ENCODE measurements at regions not wholly inside any gene's neighbourhood (a gene's known extent, or its start where the extent isn't known, plus 50 kb on each side); places are given as distances from the start of the nearest gene placed in this dataset.
"Not testable (repeated sequence)": the region's sequence is repeated elsewhere in the genome, so short reads cannot be mapped to it uniquely, and the experiment has no call there.

DNA sequence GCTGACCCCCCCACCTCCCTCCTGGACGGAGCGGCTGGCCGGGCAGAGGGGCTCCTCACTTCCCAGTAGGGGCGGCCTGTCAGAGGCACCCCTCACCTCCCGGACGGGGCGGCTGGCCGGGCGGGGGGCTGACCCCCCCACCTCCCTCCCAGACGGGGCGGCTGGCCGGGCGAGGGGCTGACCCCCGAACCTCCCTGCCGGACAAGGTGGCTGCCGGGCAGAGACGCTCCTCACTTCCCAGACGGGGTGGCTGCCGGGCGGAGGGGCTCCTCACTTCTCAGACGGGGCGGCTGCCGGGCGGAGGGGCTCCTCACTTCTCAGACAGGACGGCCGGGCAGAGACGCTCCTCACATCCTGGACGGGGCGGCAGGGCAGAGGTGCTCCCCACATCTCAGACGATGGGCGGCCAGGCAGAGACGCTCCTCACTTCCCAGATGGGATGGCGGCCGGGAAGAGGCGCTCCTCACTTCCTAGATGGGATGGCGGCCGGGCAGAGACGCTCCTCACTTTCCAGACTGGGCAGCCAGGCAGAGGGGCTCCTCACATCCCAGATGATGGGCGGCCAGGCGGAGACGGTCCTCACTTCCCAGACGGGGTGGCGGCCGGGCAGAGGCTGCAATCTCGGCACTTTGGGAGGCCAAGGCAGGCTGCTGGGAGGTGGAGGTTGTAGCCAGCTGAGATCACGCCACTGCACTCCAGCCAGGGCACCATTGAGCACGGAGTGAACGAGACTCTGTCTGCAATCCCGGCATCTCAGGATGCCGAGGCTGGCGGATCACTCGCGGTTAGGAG, 66.2 kb upstream of the PAPPA2 start:
- not testable (repeated sequence) for H3K9ac ChIP-seq (ENCODE audit: extremely low read depth, low read length, poor library complexity, severe bottlenecking); H3K4me1 ChIP-seq (ENCODE audit: control insufficient read depth, insufficient read depth, low read length); H3K4me3 ChIP-seq (ENCODE audit: low read length); H3K27ac ChIP-seq (ENCODE audit: low read depth, low read length); H3K27me3 Mint-ChIP-seq (ENCODE audit: insufficient read depth); H3K4me1 Mint-ChIP-seq; H3K27me3 ChIP-seq (ENCODE audit: control insufficient read depth, insufficient read depth, low read length, poor library complexity, severe bottlenecking); H3K4me3 Mint-ChIP-seq; H3K27ac Mint-ChIP-seq; H3K36me3 ChIP-seq (ENCODE audit: control insufficient read depth, insufficient read depth, low read length); H3K9me3 ChIP-seq (ENCODE audit: control insufficient read depth, low read length); DNase-seq; H3K36me3 Mint-ChIP-seq (ENCODE audit: low read depth)
- peaks cover 21% of the 10 kb centered on the region for H3K9me3 Mint-ChIP-seq
- WGBS, 2 experiments (ENCODE audit: insufficient coverage in 1 of 2, insufficient read length in 1 of 2): 88 to 91% methylated on average over 3 to 45 of the region's 53 CpGs

DNA sequence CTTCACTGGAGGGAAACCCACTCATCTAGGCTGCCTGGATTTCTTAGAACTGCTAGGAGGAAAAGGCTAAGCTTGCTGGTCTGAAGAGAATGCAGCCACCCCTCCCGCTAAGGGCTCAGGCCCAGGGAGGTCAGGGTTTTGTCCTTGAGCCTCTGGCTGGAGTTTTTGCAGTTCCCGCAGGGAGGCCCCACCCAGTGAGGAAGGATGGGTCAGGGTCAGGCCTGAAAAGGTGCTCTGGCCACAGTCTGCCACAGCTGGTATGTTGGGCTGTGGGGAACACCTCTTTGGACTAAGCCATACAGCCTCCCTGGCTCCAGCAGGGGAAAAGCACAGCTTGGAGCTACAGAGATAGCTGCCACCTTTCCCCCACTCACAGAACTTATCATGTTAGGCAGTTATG, 71.4 kb upstream of the PAPPA2 start:
- no peak overlapping the region for H3K4me3 Mint-ChIP-seq
- WGBS, 2 experiments (ENCODE audit: insufficient coverage in 1 of 2, insufficient read length in 1 of 2): 83% methylated on average over 2 of the region's 2 CpGs; no CpG with 5 or more reads in 1 of the 2 experiments
- no peaks in the 10 kb centered on the region for H3K4me1 Mint-ChIP-seq
- Histone ChIP-seq H3K9me3 (ENCODE audit: control insufficient read depth, low read length) (peaks cover 5% of the 10 kb centered on the region), H3K4me1 (ENCODE audit: control insufficient read depth, insufficient read depth, low read length) (no peaks in the 10 kb centered on the region), H3K36me3 (ENCODE audit: control insufficient read depth, insufficient read depth, low read length) (no peaks in the 10 kb centered on the region), H3K27me3 (ENCODE audit: control insufficient read depth, insufficient read depth, low read length, poor library complexity, severe bottlenecking) (no peaks in the 10 kb centered on the region), H3K27ac (ENCODE audit: low read depth, low read length) (no peak overlapping the region), H3K4me3 (ENCODE audit: low read length) (no peak overlapping the region), H3K9ac (ENCODE audit: extremely low read depth, low read length, poor library complexity, severe bottlenecking) (no peak overlapping the region)
- H3K9me3 Mint-ChIP-seq: peaks cover 6% of the 10 kb centered on the region
- H3K27ac Mint-ChIP-seq: no peak overlapping the region
- DNase-seq: peak; percentile 49
- no peaks in the 10 kb centered on the region for H3K27me3 Mint-ChIP-seq (ENCODE audit: insufficient read depth)
- TF ChIP-seq, protein P1, sequence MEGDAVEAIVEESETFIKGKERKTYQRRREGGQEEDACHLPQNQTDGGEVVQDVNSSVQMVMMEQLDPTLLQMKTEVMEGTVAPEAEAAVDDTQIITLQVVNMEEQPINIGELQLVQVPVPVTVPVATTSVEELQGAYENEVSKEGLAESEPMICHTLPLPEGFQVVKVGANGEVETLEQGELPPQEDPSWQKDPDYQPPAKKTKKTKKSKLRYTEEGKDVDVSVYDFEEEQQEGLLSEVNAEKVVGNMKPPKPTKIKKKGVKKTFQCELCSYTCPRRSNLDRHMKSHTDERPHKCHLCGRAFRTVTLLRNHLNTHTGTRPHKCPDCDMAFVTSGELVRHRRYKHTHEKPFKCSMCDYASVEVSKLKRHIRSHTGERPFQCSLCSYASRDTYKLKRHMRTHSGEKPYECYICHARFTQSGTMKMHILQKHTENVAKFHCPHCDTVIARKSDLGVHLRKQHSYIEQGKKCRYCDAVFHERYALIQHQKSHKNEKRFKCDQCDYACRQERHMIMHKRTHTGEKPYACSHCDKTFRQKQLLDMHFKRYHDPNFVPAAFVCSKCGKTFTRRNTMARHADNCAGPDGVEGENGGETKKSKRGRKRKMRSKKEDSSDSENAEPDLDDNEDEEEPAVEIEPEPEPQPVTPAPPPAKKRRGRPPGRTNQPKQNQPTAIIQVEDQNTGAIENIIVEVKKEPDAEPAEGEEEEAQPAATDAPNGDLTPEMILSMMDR (conservative IDR thresholded peaks at IDR 0.05): no peak
- H3K36me3 Mint-ChIP-seq (ENCODE audit: low read depth): no peaks in the 10 kb centered on the region

DNA sequence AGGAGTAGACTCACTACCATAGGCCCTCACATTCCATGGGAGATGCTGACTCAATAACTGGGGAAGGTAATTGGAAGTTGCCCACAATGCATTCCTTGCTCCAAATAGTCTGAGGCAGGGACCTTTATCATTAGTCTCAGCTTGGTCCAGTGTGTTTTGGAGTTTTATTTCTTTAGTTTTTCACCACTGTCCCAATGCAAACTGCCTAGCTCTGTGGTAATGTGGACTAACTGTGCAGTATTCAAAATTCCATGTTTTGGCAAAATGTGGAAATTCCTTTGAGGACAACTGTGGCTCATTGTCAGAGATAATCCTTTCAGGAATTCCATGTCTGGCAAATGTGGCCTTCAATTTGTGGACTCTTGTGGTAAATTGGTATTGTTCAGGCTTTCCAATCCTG, 78.1 kb upstream of the PAPPA2 start:
- Histone ChIP-seq H3K36me3 (ENCODE audit: control insufficient read depth, insufficient read depth, low read length) (no peaks in the 10 kb centered on the region), H3K27me3 (ENCODE audit: control insufficient read depth, insufficient read depth, low read length, poor library complexity, severe bottlenecking) (no peaks in the 10 kb centered on the region), H3K27ac (ENCODE audit: low read depth, low read length) (no peak overlapping the region), H3K4me3 (ENCODE audit: low read length) (no peak overlapping the region), H3K9ac (ENCODE audit: extremely low read depth, low read length, poor library complexity, severe bottlenecking) (no peak overlapping the region), H3K4me1 (ENCODE audit: control insufficient read depth, insufficient read depth, low read length) (no peaks in the 10 kb centered on the region), H3K9me3 (ENCODE audit: control insufficient read depth, low read length) (no peaks in the 10 kb centered on the region)
- no peaks in the 10 kb centered on the region for H3K9me3 Mint-ChIP-seq
- TF ChIP-seq, protein P1 (conservative IDR thresholded peaks at IDR 0.05): no peak
- H3K27ac Mint-ChIP-seq: no peak overlapping the region
- no peaks in the 10 kb centered on the region for H3K27me3 Mint-ChIP-seq (ENCODE audit: insufficient read depth)
- DNase-seq: no peak
- no peaks in the 10 kb centered on the region for H3K36me3 Mint-ChIP-seq (ENCODE audit: low read depth)
- H3K4me1 Mint-ChIP-seq: no peaks in the 10 kb centered on the region
- no peak overlapping the region for H3K4me3 Mint-ChIP-seq

DNA sequence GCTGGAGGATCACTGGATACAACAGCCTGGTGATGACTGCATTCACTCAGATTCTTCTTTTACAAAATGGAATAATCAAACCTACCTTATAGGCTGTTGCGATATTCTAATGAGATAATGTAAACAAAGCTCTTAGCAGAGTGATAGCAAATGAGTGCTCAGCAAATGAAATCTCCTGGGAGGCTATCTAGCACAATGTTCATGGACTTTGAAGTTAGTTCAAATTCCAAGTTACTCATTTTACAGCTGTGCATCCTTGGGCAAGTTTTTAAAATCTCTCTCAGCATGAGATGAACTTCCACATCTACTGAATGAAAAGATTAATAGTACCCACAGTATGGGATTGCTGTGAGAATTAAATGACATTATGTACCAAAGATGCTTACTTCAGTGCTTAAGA, 80.8 kb upstream of the PAPPA2 start:
- Mint-ChIP-seq H3K27me3 (ENCODE audit: insufficient read depth) (no peaks in the 10 kb centered on the region), H3K27ac (no peak overlapping the region), H3K4me3 (no peak overlapping the region), H3K4me1 (no peaks in the 10 kb centered on the region), H3K36me3 (ENCODE audit: low read depth) (no peaks in the 10 kb centered on the region), H3K9me3 (no peaks in the 10 kb centered on the region)
- H3K4me1 ChIP-seq (ENCODE audit: control insufficient read depth, insufficient read depth, low read length): no peaks in the 10 kb centered on the region
- H3K27ac ChIP-seq (ENCODE audit: low read depth, low read length): no peak overlapping the region
- no peak overlapping the region for H3K9ac ChIP-seq (ENCODE audit: extremely low read depth, low read length, poor library complexity, severe bottlenecking)
- no peak for DNase-seq
- H3K27me3 ChIP-seq (ENCODE audit: control insufficient read depth, insufficient read depth, low read length, poor library complexity, severe bottlenecking): no peaks in the 10 kb centered on the region
- no peaks in the 10 kb centered on the region for H3K36me3 ChIP-seq (ENCODE audit: control insufficient read depth, insufficient read depth, low read length)
- no peaks in the 10 kb centered on the region for H3K9me3 ChIP-seq (ENCODE audit: control insufficient read depth, low read length)
- 88 to 100% methylated on average over 1 of the region's 1 CpG for WGBS, 2 experiments (ENCODE audit: insufficient coverage in 1 of 2, insufficient read length in 1 of 2)
- TF ChIP-seq, protein P1 (conservative IDR thresholded peaks at IDR 0.05): no peak
- no peak overlapping the region for H3K4me3 ChIP-seq (ENCODE audit: low read length)
